ENCODE measurements at regions not wholly inside any gene's neighbourhood (a gene's known extent, or its start where the extent isn't known, plus 50 kb on each side); places are given as distances from the start of the nearest gene placed in this dataset.

GRCh38 chr3:168336276-168336675 is 240.6 kb upstream of the GOLIM4 start:
- TF ChIP-seq, protein P1, sequence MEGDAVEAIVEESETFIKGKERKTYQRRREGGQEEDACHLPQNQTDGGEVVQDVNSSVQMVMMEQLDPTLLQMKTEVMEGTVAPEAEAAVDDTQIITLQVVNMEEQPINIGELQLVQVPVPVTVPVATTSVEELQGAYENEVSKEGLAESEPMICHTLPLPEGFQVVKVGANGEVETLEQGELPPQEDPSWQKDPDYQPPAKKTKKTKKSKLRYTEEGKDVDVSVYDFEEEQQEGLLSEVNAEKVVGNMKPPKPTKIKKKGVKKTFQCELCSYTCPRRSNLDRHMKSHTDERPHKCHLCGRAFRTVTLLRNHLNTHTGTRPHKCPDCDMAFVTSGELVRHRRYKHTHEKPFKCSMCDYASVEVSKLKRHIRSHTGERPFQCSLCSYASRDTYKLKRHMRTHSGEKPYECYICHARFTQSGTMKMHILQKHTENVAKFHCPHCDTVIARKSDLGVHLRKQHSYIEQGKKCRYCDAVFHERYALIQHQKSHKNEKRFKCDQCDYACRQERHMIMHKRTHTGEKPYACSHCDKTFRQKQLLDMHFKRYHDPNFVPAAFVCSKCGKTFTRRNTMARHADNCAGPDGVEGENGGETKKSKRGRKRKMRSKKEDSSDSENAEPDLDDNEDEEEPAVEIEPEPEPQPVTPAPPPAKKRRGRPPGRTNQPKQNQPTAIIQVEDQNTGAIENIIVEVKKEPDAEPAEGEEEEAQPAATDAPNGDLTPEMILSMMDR (IDR thresholded peaks at IDR 0.05; ENCODE audit: insufficient read depth, low read length) = no peak
- TF ChIP-seq POLR2AphosphoS5 (IDR thresholded peaks at IDR 0.05; ENCODE audit: low read depth) (no peak), GABPA (IDR thresholded peaks at IDR 0.05; ENCODE audit: low read depth) (no peak), SPI1 (IDR thresholded peaks at IDR 0.05; ENCODE audit: borderline replicate concordance, low read depth) (no peak)
- TF ChIP-seq, protein P2, sequence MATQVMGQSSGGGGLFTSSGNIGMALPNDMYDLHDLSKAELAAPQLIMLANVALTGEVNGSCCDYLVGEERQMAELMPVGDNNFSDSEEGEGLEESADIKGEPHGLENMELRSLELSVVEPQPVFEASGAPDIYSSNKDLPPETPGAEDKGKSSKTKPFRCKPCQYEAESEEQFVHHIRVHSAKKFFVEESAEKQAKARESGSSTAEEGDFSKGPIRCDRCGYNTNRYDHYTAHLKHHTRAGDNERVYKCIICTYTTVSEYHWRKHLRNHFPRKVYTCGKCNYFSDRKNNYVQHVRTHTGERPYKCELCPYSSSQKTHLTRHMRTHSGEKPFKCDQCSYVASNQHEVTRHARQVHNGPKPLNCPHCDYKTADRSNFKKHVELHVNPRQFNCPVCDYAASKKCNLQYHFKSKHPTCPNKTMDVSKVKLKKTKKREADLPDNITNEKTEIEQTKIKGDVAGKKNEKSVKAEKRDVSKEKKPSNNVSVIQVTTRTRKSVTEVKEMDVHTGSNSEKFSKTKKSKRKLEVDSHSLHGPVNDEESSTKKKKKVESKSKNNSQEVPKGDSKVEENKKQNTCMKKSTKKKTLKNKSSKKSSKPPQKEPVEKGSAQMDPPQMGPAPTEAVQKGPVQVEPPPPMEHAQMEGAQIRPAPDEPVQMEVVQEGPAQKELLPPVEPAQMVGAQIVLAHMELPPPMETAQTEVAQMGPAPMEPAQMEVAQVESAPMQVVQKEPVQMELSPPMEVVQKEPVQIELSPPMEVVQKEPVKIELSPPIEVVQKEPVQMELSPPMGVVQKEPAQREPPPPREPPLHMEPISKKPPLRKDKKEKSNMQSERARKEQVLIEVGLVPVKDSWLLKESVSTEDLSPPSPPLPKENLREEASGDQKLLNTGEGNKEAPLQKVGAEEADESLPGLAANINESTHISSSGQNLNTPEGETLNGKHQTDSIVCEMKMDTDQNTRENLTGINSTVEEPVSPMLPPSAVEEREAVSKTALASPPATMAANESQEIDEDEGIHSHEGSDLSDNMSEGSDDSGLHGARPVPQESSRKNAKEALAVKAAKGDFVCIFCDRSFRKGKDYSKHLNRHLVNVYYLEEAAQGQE (IDR thresholded peaks at IDR 0.05; ENCODE audit: insufficient replicate concordance, low read depth) = no peak
- H3K27me3 ChIP-seq (ENCODE audit: insufficient read depth, poor library complexity, severe bottlenecking) = no peaks in the 10 kb centered on the region
- H3K4me3 ChIP-seq (replicated peaks; ENCODE audit: insufficient read depth, low read length) = no peak overlapping the region
- no peak overlapping the region for H3K27ac ChIP-seq (replicated peaks)
- no peak for DNase-seq (ENCODE audit: low read depth in 1 of 2, low spot score in 1 of 2)

DNA sequence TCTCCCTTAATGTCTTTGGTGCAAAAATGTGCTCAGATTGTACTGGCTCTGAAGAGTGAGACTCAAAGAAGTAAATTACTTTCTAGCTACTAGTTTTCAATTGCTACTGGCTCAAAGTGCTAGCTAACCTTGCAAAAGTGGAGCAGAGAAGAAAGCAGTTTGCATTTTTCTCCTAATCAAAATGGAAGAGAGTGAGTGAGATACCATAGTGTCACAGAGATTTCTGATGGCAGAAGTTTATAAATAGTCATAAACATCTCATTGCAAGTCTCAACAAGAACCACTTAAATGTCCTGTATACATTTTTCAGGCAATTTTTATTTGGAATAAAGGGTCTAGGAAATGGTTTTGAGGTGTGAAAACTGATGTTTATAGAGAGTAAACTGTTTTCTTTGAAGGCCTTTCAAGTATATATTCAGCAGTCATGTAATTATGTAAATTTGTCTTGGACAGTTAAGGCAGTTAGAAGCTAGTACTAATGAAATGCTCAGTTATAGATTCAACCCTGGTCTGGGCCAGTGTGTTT is 237.7 kb upstream of the GOLIM4 start:
- H3K4me3 ChIP-seq (replicated peaks; ENCODE audit: insufficient read depth, low read length) = no peak overlapping the region
- H3K27ac ChIP-seq (replicated peaks) = no peak overlapping the region
- H3K27me3 ChIP-seq (ENCODE audit: insufficient read depth, poor library complexity, severe bottlenecking) = no peaks in the 10 kb centered on the region
- DNase-seq (ENCODE audit: low read depth in 1 of 2, low spot score in 1 of 2) = no peak
- TF ChIP-seq POLR2AphosphoS5 (IDR thresholded peaks at IDR 0.05; ENCODE audit: low read depth) (no peak), GABPA (IDR thresholded peaks at IDR 0.05; ENCODE audit: low read depth) (no peak), SPI1 (IDR thresholded peaks at IDR 0.05; ENCODE audit: borderline replicate concordance, low read depth) (no peak)
- TF ChIP-seq, protein P1 (IDR thresholded peaks at IDR 0.05; ENCODE audit: insufficient read depth, low read length) = no peak
- TF ChIP-seq, protein P2 (IDR thresholded peaks at IDR 0.05; ENCODE audit: insufficient replicate concordance, low read depth) = no peak

GRCh38 chr3:168331756-168332155 is 236.0 kb upstream of the GOLIM4 start:
- H3K4me3 ChIP-seq (replicated peaks; ENCODE audit: insufficient read depth, low read length) = no peak overlapping the region
- no peaks in the 10 kb centered on the region for H3K27me3 ChIP-seq (ENCODE audit: insufficient read depth, poor library complexity, severe bottlenecking)
- no peak overlapping the region for H3K27ac ChIP-seq (replicated peaks)
- TF ChIP-seq POLR2AphosphoS5 (IDR thresholded peaks at IDR 0.05; ENCODE audit: low read depth) (no peak), SPI1 (IDR thresholded peaks at IDR 0.05; ENCODE audit: borderline replicate concordance, low read depth) (no peak), GABPA (IDR thresholded peaks at IDR 0.05; ENCODE audit: low read depth) (no peak)
- TF ChIP-seq, protein P1 (IDR thresholded peaks at IDR 0.05; ENCODE audit: insufficient read depth, low read length) = no peak
- TF ChIP-seq, protein P2 (IDR thresholded peaks at IDR 0.05; ENCODE audit: insufficient replicate concordance, low read depth) = no peak
- no peak for DNase-seq (ENCODE audit: low read depth in 1 of 2, low spot score in 1 of 2)

Measured in HL-60 (cell line).